GM20000 (cell line): ENCODE measurements at regions not wholly inside any gene's neighbourhood (a gene's known extent, or its start where the extent isn't known, plus 50 kb on each side); places are given as distances from the start of the nearest gene placed in this dataset.

Experiments
- DNase-seq: peaks from one replicate; pipeline ENCODE4 v3.0.0; 2012; ENCODE audit warnings: low spot score
- TF ChIP-seq, protein P1 (sequence below): IDR thresholded peaks from 2 replicates; pipeline ENCODE4 v1.5.1; 2012; ENCODE audit warnings: mild to moderate bottlenecking, control low read depth; ENCODE audit errors: extremely low read depth, missing control alignments

DNA sequence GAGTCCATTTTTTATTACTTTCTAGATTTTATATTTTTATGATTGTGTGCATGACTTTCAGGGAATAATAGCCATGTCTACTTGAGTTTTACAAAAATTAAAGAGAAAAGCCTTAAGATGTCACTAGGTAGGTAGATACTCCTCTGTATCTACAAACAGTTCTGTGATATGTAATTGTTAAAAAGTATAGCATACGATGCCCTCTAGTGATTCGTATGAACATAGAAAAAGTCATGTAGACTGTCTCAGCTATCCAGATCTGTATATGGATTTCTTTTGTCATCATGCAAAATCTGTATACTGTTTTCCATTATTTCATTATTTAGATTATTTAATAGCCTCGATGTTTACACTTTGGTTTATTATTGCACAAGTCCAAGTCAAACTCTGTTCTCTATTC, 856.6 kb downstream of the CENPC start:
- DNase-seq = no peak
- TF ChIP-seq, protein P1, sequence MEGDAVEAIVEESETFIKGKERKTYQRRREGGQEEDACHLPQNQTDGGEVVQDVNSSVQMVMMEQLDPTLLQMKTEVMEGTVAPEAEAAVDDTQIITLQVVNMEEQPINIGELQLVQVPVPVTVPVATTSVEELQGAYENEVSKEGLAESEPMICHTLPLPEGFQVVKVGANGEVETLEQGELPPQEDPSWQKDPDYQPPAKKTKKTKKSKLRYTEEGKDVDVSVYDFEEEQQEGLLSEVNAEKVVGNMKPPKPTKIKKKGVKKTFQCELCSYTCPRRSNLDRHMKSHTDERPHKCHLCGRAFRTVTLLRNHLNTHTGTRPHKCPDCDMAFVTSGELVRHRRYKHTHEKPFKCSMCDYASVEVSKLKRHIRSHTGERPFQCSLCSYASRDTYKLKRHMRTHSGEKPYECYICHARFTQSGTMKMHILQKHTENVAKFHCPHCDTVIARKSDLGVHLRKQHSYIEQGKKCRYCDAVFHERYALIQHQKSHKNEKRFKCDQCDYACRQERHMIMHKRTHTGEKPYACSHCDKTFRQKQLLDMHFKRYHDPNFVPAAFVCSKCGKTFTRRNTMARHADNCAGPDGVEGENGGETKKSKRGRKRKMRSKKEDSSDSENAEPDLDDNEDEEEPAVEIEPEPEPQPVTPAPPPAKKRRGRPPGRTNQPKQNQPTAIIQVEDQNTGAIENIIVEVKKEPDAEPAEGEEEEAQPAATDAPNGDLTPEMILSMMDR = no peak

DNA sequence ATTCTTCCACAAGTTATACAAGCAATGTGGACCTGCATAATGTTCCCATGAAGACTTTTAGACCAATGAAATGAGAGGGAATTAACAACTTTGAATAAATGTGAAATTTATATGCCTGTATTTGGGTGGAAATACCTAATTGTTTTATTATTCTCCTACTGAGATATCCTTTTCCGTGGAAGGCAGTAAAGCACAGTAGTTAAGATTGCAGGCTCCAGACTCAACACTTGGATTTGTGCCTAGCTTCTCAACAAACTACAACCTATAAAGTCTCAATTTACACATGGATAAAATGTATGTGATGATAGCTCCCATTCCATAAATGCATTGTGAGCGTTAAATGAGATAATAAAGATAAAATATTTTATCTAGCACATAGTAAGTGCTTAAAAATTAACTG, 857.8 kb downstream of the CENPC start:
- TF ChIP-seq, protein P1 = no peak
- DNase-seq = no peak

DNA sequence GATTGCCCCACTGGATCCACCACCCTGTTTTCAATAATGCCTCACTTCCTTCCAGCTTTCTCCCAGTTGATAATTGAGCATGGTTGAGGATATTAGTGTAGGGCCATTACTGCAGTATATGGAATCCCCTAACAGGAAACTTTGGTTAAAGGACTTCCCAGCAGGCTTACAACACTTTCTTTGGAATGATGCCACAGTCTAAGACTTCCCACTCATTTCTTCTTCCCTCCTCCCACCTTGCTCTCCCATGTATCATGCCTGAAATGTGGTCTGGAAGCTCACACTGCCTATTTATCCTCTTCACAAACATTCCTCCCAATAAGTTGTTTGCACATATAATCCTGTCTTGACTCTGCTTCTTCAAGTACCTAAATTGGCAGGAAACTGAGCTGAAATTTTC, 863.3 kb downstream of the CENPC start:
- DNase-seq = no peak
- TF ChIP-seq, protein P1 = no peak

DNA sequence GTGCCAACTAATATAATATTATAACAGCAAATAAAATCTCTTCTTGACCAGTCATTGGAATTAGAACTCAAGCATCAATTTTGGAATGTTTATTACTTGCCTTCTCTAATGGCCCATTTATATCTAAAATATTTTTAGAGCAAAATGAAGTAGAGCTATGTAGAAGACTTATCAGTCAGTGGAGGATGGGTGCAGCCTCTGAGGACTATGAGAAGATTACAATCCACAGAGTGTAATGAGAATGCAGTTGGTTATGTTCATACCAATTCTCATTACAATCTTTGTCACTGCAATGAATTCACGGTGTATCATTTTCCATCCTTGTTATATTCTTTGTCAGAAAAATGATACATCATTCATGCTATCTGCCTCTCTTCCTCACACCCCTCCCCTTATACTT, 878.1 kb downstream of the CENPC start:
- TF ChIP-seq, protein P1 = no peak
- DNase-seq = no peak

DNA sequence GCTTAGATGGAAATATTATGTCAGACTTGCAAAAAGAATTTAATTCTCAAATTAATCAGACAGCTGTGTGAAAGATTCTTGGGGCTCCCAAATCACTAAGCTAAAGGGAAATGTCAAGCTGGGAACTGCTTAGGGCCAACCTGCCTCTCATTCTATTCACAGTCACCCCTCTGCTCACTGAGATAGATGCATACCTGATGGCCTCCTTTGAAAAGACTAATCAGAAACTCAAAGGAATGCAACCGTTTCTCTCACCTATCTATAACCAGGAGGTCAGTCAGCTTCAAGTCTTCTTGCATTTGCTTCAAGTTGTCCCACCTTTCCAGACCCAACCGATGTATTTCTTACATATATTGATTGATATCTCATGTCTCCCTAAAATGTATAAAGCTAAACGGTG, 882.7 kb downstream of the CENPC start:
- TF ChIP-seq, protein P1 = no peak
- DNase-seq = no peak

DNA sequence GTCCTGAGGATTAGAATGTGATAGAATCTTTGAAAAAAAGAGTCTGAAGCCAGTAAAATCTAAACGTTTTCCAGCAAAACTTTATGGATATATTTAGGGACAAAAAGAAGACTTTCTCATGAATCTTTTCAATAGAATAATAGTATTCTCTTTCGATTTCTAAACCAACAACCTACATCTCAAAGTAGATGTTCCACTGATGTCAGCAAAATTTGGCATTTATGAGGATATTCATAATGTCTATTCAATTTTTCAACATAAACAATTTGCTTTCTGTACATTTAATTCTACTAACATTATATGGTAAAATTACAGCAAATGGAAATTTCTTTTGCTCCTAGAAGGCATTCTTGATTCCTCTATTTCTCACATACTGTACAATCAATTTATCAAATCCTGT, 886.5 kb downstream of the CENPC start:
- TF ChIP-seq, protein P1 = no peak
- no peak for DNase-seq

DNA sequence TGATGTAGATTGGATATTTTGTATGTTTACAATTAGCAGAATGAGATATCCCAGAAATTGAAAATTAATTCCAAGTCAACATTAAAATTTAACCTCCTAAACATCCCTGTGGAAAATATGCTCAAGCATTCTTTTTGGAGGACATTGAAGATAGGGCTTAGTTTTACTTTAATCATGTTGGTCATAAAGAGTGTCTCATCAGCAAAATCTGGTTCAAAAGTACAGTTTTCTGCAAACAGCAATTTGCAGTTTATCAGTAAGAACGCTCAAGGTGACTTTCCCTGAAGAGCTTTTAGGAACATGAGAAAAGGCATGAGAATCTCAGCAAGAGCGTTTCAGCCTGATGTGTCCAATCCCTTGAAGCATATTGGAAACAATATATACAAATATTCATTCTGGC, 889.8 kb downstream of the CENPC start:
- DNase-seq = no peak
- TF ChIP-seq, protein P1 = no peak
